Activated CD8-positive, alpha-beta memory T cell treated with anti-CD3 and anti-CD28 coated beads, Interleukin-2, amount 50 U/mL, for 1 hour (primary cell): ENCODE measurements at regions not wholly inside any gene's neighbourhood (a gene's known extent, or its start where the extent isn't known, plus 50 kb on each side); places are given as distances from the start of the nearest gene placed in this dataset.

ENCODE experiments used
- DNase-seq: peaks from one replicate; pipeline ENCODE4 v3.0.0-alpha.2; 2020; ENCODE audit errors: extremely low read depth

DNA sequence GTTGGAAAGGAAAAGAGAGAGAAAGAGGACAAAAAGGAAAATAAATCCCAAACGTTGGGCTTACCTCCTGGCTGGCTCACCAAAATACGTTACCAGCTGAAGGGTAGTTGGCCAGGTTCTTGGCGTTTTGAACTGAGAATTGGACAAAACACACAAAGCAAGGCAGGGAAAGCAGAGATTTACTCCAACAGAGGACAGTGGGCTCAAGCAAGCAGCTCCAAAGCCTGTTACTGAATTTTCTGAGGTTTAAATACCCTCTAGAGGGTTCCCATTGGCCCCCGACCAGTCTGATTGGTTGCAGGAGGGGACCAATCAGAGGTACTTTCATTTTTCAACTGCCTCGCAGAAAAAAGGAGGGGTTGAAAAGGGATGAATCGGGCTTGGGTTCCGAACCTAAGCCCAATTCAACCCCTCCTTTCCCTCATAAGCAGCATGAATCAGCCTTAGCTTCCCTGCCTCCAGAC lies 55.6 kb upstream of the ALOX12 start:
- no peak for DNase-seq

DNA sequence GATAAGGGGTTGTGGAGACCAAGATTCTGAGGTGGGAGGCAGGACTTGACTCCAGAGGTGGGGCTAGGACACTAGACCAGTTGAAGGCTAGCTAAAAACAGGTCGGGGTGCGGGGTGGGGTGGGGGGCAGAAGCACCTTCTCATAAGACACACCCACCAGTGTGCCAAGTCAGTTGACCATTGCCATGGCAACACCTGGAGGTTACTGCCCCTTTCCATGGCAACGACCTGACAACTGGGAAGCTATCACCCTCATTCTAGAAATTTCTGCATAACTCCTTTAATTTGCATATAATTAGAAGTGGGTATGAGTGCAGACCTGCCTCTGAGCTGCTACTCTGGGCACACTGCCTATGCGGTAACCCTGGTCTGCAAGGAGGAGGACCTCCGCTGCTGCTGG lies 53.9 kb upstream of the ALOX12 start:
- DNase-seq: no peak

DNA sequence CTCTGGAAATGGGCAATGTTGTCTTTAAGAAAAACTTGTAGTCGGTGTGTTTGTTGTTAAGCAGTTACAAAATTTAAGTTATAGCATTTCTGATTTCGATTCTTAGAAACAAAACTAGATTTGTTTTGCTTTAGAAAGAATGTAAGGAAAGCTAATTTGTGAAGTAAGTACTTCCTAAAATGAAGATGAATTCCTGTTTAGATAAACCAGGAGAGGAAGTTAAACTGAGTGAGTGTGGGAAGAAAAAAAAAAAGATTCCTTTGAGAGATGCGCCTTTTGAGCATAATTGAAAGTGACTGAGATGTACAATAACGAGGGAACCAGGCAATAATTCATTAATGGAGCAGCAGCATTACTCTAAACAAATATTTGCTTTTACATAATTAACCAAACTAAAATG lies 52.4 kb upstream of the ALOX12 start:
- DNase-seq: no peak
